CD4-positive, alpha-beta T cell treated with Interleukin-15 for 4 hours (primary cell): ENCODE measurements at regions not wholly inside any gene's neighbourhood (a gene's known extent, or its start where the extent isn't known, plus 50 kb on each side); places are given as distances from the start of the nearest gene placed in this dataset.

Experiments used
- DNase-seq: peaks from one replicate; pipeline ENCODE4 v3.0.0-alpha.2; 2020; ENCODE audit warnings: low spot score

GRCh38 chr5:5009240-5009639, 130.9 kb upstream of the ADAMTS16 start:
- no peak for DNase-seq

- no peak for DNase-seq
These were observed 129.0 kb upstream of the ADAMTS16 start for GRCh38 chr5:5011151-5011550.

GRCh38 chr5:5014586-5015235, 125.4 kb upstream of the ADAMTS16 start:
- no peak for DNase-seq

- no peak for DNase-seq
These were observed 122.1 kb upstream of the ADAMTS16 start for GRCh38 chr5:5017827-5018577.

- DNase-seq, result no peak
These were observed 121.6 kb upstream of the ADAMTS16 start for GRCh38 chr5:5018578-5018970.

- DNase-seq, result no peak
These were observed 118.7 kb upstream of the ADAMTS16 start for GRCh38 chr5:5021436-5021835.

GRCh38 chr5:5025098-5025773, 114.9 kb upstream of the ADAMTS16 start:
- DNase-seq, result no peak

- DNase-seq, result no peak
These were observed 114.2 kb upstream of the ADAMTS16 start for GRCh38 chr5:5025774-5026408.

GRCh38 chr5:5026409-5026785, 113.7 kb upstream of the ADAMTS16 start:
- no peak for DNase-seq

GRCh38 chr5:5031665-5032064, 108.5 kb upstream of the ADAMTS16 start:
- no peak for DNase-seq

- DNase-seq, result no peak
These were observed 102.5 kb upstream of the ADAMTS16 start for GRCh38 chr5:5037674-5038073.

GRCh38 chr5:5039918-5040317, 100.2 kb upstream of the ADAMTS16 start:
- DNase-seq, result no peak

- no peak for DNase-seq
These were observed 99.4 kb upstream of the ADAMTS16 start for GRCh38 chr5:5040712-5041111.

- no peak for DNase-seq
These were observed 97.3 kb upstream of the ADAMTS16 start for GRCh38 chr5:5042806-5043205.

GRCh38 chr5:5043346-5043745, 96.8 kb upstream of the ADAMTS16 start:
- DNase-seq, result no peak

GRCh38 chr5:5044247-5044840, 95.8 kb upstream of the ADAMTS16 start:
- no peak for DNase-seq

- no peak for DNase-seq
These were observed 93.2 kb upstream of the ADAMTS16 start for GRCh38 chr5:5046680-5047502.

GRCh38 chr5:5050801-5051200, 89.3 kb upstream of the ADAMTS16 start:
- DNase-seq, result no peak

GRCh38 chr5:5055712-5056111, 84.4 kb upstream of the ADAMTS16 start:
- DNase-seq, result no peak

GRCh38 chr5:5061836-5062235, 78.3 kb upstream of the ADAMTS16 start:
- DNase-seq, result no peak

GRCh38 chr5:5062525-5063302, 77.4 kb upstream of the ADAMTS16 start:
- no peak for DNase-seq
